Adrenal gland (tissue), 9 donors: ENCODE measurements at regions not wholly inside any gene's neighbourhood (a gene's known extent, or its start where the extent isn't known, plus 50 kb on each side); places are given as distances from the start of the nearest gene placed in this dataset.
"Not testable (repeated sequence)": the region's sequence is repeated elsewhere in the genome, so short reads cannot be mapped to it uniquely, and the experiment has no call there.

Source experiments
- DNase-seq, 7 donors: peaks; one replicate each; pipeline ENCODE4 v3.0.0-alpha.2; 2019 to 2020
- H3K27ac ChIP-seq, 5 donors: fragments of 200-600 bp; sonication (generic) in 4 of 5; 1 replicate in 3 of 5; 2 replicates in 2 of 5; pipeline versions ENCODE4 v1.5.1 to v1.8.0; 2016 to 2020; ENCODE audit warnings: mild to moderate bottlenecking in 1 of 5
- H3K27me3 ChIP-seq: fragments of 200-600 bp; 2 replicates; pipeline ENCODE4 v1.8.0; 2021
- H3K36me3 ChIP-seq, 2 donors: fragments of 200-600 bp; replicated peaks in 1 of 2; 1 replicate in 1 of 2; 2 replicates in 1 of 2; pipeline versions ENCODE4 v1.5.1 to v1.8.0; 2018 to 2022
- H3K4me1 ChIP-seq, 2 donors: fragments of 200-600 bp; replicated peaks in 1 of 2; 1 replicate in 1 of 2; 2 replicates in 1 of 2; pipeline versions ENCODE4 v1.5.1 to v1.8.0; 2018 to 2021
- H3K4me3 ChIP-seq, 4 donors: fragments of 200-600 bp; sonication (generic) in 3 of 4; one replicate each; pipeline ENCODE4 v1.5.1; 2016 to 2018
- H3K9me3 ChIP-seq, 3 donors: fragments of 200-600 bp; sonication (generic) in 1 of 3; replicated peaks in 1 of 3; 1 replicate in 2 of 3; 2 replicates in 1 of 3; pipeline versions ENCODE4 v1.5.1 to v1.8.0; 2016 to 2021
- POLR2A ChIP-seq, 2 donors: fragments of 450-650 bp; IDR thresholded peaks; one replicate each; pipeline ENCODE4 v1.6.1; 2017; ENCODE audit warnings: antibody characterized with exemption in 2 of 2, mild to moderate bottlenecking in 2 of 2, moderate library complexity in 1 of 2
- WGBS, 4 donors: extraction: QIAGEN DNeasy Blood & Tissue Kit in 2 of 4; methylation state at CpG; one replicate each; pipeline versions ENCODE4 v1.1.5 to v1.1.7; 2013 to 2017; 5-methylcytosine and 5-hydroxymethylcytosine counted together
- intact Hi-C, 2 donors: fragments of 100-400 bp; cut with DNase I; formaldehyde crosslinking; loops; one replicate each; pipeline versions ENCODE4 v1.14.1 to v1.15.0; 2022 to 2023
- TF ChIP-seq, protein P1 (sequence below), 6 experiments: fragments of 450-650 bp in 4 of 6; fragments of 200-600 bp in 2 of 6; sonication (generic) in 1 of 6; IDR thresholded peaks; 1 replicate in 5 of 6; 2 replicates in 1 of 6; pipeline versions ENCODE4 v1.5.1 to v1.8.0; 2016 to 2021; ENCODE audit warnings: antibody characterized with exemption in 6 of 6, mild to moderate bottlenecking in 2 of 6, moderate library complexity in 1 of 6
- donor health status: healthy with polysubstance abuse.
- donor health status: Bipolar disorder and iron deficiency.
- donor health status: DM: yes; HTN: yes; CAD: no.
- donor health status: DM: no; HTN: no; CAD: no.
- donor health status: DM: no; HTN: no; CAD: no.

DNA sequence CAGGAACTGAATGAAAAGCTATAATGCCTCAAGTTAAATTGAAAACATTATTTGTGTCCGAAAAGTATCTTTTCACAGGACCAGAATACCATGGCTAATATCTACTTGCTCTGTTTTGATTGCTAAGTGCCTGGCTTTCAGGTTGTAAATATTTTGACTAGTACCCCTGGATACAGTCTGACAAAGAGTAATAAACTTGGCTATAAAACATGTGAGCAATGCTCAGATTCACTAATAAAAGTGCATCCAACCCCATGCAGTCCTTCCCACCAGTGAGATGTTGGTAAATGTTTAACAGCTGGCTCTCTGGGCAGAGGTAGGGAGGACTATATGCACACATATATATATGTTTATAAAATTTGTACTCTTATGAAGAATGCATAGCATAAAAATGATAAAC lies 281.8 kb upstream of the TGFBR2 start:
- Histone ChIP-seq H3K4me1 (peaks cover 0 to 7% of the 10 kb centered on the region in 2 donors), H3K4me3 (no peak overlapping the region), H3K9me3 (no peaks in the 10 kb centered on the region), H3K36me3 (no peaks in the 10 kb centered on the region), H3K27ac (no peak overlapping the region), H3K27me3 (no peaks in the 10 kb centered on the region)
- no peak for DNase-seq
- WGBS, 4 donors = 80 to 86% (median 81%) methylated on average over 1 of the region's 1 CpG
- intact Hi-C loops = no loop called here
- no peak for TF ChIP-seq POLR2A (IDR thresholded peaks at IDR 0.05)
- TF ChIP-seq, protein P1, sequence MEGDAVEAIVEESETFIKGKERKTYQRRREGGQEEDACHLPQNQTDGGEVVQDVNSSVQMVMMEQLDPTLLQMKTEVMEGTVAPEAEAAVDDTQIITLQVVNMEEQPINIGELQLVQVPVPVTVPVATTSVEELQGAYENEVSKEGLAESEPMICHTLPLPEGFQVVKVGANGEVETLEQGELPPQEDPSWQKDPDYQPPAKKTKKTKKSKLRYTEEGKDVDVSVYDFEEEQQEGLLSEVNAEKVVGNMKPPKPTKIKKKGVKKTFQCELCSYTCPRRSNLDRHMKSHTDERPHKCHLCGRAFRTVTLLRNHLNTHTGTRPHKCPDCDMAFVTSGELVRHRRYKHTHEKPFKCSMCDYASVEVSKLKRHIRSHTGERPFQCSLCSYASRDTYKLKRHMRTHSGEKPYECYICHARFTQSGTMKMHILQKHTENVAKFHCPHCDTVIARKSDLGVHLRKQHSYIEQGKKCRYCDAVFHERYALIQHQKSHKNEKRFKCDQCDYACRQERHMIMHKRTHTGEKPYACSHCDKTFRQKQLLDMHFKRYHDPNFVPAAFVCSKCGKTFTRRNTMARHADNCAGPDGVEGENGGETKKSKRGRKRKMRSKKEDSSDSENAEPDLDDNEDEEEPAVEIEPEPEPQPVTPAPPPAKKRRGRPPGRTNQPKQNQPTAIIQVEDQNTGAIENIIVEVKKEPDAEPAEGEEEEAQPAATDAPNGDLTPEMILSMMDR (IDR thresholded peaks at IDR 0.05) = no peak

DNA sequence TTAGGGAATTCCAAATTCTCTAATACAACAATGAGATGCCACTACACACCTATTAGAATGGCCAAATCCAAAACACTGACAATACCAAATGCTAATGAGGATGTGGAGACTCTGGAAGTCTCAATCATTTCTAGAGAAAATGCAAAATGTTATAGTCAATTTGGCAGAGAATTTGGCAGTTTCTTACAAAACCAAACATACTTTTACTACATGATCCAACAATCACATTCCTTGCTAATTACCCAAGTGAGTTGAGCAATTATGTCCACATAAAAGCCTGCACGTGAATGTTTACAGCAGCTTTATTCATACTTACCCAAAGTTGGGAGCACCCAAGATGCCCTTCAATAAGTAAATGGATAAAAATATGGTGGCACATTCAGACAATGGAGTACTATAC lies 278.4 kb upstream of the TGFBR2 start:
- H3K36me3 ChIP-seq, H3K27ac ChIP-seq, DNase-seq, H3K4me1 ChIP-seq, H3K4me3 ChIP-seq, H3K9me3 ChIP-seq, H3K27me3 ChIP-seq, intact Hi-C loops: not testable (repeated sequence)
- WGBS, 4 donors = 58 to 82% (median 72%) methylated on average over 1 of the region's 1 CpG

DNA sequence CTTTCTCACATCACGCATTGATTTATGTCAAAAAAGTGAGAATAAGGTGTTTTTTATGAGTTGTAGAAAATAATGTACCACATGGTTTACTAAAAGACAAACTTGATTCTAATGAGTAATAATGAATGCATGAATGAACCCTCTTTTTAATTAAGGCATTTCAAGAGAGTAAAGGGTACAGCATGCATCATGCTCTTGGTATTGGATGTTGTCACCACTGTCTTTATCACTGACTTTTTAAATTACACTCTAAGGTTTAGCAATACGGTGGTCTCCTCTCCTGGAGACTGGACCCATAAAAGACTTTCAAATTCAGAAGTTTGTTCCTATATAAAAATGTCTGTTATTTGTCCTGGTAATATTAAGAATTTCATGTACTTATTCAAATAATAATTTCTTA lies 277.5 kb upstream of the TGFBR2 start:
- H3K4me1 ChIP-seq, DNase-seq, intact Hi-C loops, H3K9me3 ChIP-seq, H3K36me3 ChIP-seq, H3K4me3 ChIP-seq, H3K27me3 ChIP-seq, H3K27ac ChIP-seq: not testable (repeated sequence)
- WGBS, 4 donors = 88 to 98% (median 95%) methylated on average over 2 of the region's 2 CpGs

DNA sequence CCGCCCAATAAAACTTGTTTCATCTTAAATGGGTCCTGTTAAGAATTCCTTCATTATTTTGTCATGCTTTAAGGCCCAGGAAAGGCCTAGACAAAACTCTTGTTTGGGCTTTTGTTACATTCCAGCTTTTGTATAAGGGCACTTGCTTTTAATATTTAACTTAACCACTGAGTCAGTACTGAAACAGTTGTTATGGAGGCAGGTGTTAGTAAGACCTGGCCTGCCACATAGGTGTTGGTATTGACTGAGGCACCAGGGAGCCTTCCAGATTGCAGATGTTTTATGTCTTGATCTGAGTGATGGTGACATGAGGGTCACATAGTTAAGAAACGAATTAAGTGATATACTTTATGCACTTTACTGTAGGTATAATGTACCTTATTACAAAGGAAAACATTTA lies 274.9 kb upstream of the TGFBR2 start:
- 61 to 87% (median 75%) methylated on average over 2 of the region's 2 CpGs for WGBS, 4 donors
- no peaks in the 10 kb centered on the region for H3K9me3 ChIP-seq
- H3K4me1 ChIP-seq = no peaks in the 10 kb centered on the region
- no peak for DNase-seq
- no peaks in the 10 kb centered on the region for H3K36me3 ChIP-seq
- H3K4me3 ChIP-seq = no peak overlapping the region
- no peak for TF ChIP-seq POLR2A (IDR thresholded peaks at IDR 0.05)
- TF ChIP-seq, protein P1 (IDR thresholded peaks at IDR 0.05) = no peak
- H3K27ac ChIP-seq = no peak overlapping the region
- H3K27me3 ChIP-seq = no peaks in the 10 kb centered on the region
- intact Hi-C loops = no loop called here

DNA sequence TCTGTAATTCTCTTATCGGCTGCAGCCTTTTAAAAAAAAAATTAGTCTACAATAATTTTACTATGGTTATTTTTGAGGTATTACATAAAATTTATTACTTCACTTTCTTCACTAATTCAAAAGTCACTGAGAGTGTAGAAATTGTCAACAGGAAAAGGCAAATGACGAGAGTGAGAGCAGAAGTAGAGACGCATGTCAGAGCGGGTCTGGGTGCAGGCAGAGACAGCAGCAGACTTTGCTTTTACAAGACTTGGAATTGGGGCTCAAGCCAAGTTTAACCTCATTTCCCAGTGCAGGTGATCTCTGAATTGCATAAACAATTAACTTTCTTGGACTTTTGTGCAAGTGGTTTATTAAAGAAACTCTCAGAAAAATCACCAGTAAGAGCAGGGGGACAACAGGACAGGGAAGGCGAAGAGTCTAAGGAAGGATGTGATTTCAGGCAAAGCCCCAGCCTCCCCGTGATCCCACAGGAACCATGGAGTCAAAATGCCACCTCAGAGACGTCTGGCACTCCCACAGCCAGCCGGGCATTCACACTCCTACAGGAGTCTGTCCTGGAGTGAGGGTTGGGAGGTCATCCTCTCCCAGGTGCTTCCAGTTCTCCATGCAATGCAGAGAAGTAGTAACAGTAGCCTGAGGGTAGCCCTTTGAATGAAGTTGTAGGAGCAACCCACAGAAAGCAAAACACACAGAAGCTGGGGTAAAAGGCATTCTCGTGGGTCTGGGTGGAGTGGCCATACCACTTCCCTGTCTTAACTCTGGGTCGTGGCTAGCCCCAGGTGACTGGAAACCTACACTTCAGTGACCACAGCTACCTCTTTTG lies 274.0 kb upstream of the TGFBR2 start:
- intact Hi-C loops = no loop called here
- TF ChIP-seq, protein P1 (IDR thresholded peaks at IDR 0.05) = no peak
- no peak for TF ChIP-seq POLR2A (IDR thresholded peaks at IDR 0.05)

More for the DNA sequence above, 274.0 kb upstream of the TGFBR2 start:
- WGBS, 4 donors = 59 to 71% (median 69%) methylated on average over 10 of the region's 10 CpGs
- no peak overlapping the region for H3K4me3 ChIP-seq
- no peaks in the 10 kb centered on the region for H3K27me3 ChIP-seq
- H3K9me3 ChIP-seq = no peaks in the 10 kb centered on the region
- no peak for DNase-seq
- H3K36me3 ChIP-seq = no peaks in the 10 kb centered on the region
- no peak overlapping the region for H3K27ac ChIP-seq
- H3K4me1 ChIP-seq = no peaks in the 10 kb centered on the region
